ENCODE measurements at regions not wholly inside any gene's neighbourhood (a gene's known extent, or its start where the extent isn't known, plus 50 kb on each side); places are given as distances from the start of the nearest gene placed in this dataset.

- DNase-seq (ENCODE audit: low read depth): no peak
Measured at GRCh38 chr5:4831325-4831724, 308.8 kb upstream of the ADAMTS16 start.

DNA sequence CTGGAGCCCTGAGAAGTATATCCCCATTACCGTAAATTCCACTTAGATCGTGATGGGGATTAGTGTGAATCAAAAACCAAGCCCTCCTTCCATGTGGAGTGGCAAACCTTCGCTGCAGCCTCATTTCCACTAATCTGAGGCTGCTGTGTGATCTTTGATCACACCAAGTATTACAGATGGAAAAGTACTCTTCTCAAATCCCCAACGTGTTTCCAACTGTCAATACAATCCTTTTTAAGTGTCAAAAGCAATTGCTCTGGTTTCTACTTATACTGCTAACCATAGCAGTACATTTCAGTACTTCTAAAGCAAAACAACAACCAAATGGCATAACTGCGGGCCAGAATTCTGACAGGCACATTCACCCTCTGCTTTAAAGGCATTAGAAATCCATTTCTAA is 307.7 kb upstream of the ADAMTS16 start:
- no peak for DNase-seq (ENCODE audit: low read depth)

GRCh38 chr5:4833104-4833738 is 306.9 kb upstream of the ADAMTS16 start:
- DNase-seq (ENCODE audit: low read depth): no peak

DNA sequence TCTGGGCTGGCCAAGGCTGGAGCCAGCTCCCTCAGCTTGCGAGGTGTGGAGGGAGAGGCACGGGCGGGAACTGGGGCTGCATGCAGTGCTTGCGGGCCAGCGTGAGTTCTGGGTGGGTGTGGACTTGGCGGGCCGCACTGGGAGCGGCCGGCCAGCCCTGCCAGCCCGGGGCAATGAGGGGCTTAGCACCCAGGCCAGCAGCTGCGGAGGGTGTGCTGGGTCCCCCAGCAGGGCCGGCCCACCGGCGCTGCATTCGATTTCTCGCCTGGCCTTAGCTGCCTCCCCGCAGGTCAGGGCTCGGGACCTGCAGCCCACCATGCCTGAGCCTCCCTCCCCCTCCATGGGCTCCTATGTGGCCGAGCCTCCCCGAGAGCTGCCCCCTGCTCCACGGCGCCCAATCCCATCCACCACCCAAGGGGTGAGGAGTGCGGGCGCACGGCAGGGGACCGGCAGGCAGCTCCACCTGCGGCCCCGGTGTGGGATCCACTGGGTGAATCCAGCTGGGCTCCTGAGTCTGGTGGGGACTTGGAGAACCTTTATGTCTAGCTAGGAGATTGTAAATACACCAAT is 302.6 kb upstream of the ADAMTS16 start:
- DNase-seq (ENCODE audit: low read depth): no peak

DNA sequence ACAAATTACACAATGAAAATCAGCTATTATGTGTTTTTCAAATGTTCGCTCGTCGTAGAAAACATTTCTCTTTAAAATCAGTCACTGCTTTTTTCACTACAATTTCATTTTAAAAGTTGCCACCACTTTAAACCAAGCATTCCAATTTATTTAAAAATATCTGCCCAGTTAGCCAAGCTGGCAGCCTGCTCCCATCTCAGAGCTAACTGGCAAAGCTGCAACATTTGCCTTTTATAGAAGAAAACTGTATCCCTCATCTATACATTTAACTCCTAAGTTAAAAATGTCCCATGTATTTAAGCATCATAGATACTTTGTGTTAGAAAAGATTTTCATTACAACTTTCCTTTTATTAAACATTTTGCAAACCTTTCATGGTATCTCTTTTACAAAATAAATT is 294.9 kb upstream of the ADAMTS16 start:
- no peak for DNase-seq (ENCODE audit: low read depth)

DNA sequence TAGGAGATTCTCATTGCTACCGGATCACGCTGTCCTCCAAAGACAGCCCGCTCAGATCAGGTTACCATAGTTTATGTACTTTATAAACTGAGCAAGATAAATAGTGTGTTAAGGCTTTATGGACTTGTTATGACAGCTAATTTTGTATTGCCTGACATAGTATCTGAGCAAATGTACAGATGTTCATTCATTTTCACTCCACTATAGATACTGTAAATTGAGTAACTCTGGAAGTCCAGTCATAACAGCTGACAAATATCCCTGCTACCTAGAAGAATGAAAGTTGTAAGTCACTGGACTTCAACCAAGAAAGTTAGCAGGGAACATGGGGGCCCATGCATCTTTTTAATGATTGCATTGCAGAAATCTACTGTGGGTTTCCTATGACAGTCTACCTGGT is 292.4 kb upstream of the ADAMTS16 start:
- no peak for DNase-seq (ENCODE audit: low read depth)

- DNase-seq (ENCODE audit: low read depth): no peak
Measured at GRCh38 chr5:4855036-4855435, 285.1 kb upstream of the ADAMTS16 start.

- no peak for DNase-seq (ENCODE audit: low read depth)
Measured at GRCh38 chr5:4855880-4856279, 284.2 kb upstream of the ADAMTS16 start.

GRCh38 chr5:4857761-4858160 is 282.4 kb upstream of the ADAMTS16 start:
- no peak for DNase-seq (ENCODE audit: low read depth)

- DNase-seq (ENCODE audit: low read depth): no peak
Measured at GRCh38 chr5:4859500-4860235, 280.5 kb upstream of the ADAMTS16 start.

DNA sequence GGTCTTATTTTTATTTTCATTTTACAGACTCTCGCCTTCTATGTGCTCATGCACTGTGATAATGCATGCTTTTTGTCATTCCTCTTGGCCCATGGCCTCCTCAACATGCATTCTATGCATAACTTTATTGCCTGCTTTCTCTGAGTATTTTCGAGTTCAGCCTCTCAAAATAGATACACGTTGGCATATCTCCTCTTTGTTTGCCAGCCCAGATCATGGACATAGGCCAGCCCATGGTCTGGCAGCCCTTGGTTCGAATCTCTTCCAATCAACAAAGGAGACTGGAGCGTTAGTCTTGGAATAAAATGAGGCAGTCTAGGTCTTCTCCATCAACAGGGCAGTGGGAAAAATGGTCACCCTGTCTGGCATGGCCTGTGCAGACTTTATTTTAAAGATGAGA is 279.5 kb upstream of the ADAMTS16 start:
- no peak for DNase-seq (ENCODE audit: low read depth)

DNA sequence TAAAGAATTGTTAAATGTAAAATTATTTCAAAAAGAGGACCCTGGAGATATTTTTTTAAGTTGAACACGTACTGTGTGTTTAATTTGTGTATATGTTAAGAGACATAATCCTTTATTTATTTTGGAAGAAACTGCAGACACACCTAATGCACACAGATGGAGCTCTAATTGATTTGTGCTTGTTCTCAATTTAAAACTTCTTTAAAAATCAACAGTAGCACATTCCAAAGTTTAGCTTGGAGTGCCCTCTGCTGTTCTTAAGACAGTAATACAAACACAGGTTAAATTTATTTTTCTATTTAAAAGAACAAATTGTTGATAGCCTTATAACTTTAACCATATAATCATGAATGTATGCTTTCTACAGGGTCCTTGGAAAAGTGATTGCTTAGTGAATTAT is 277.6 kb upstream of the ADAMTS16 start:
- peak; percentile 12 for DNase-seq (ENCODE audit: low read depth)

- DNase-seq (ENCODE audit: low read depth): no peak
Measured at GRCh38 chr5:4866131-4866659, 273.9 kb upstream of the ADAMTS16 start.

DNA sequence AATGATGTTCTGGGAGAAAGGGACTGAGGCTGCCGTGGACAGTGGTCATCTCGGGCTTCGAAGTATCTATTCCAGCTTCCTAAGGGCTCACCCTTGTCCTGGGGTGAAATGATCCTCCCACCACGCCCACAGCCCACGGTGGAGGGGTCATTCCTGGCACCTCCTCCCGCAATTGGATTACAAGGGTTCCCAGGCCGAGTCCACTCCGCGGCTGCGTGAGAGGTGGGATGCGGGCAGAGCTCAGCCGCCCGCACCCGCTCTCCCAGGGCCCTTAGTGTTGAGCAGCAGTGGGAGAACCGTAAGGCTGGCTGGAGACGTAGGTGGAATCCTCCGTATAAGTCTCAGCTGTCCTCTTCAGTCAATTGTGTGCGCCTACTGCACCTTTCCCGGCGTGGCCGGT is 273.3 kb upstream of the ADAMTS16 start:
- DNase-seq (ENCODE audit: low read depth): no peak

DNA sequence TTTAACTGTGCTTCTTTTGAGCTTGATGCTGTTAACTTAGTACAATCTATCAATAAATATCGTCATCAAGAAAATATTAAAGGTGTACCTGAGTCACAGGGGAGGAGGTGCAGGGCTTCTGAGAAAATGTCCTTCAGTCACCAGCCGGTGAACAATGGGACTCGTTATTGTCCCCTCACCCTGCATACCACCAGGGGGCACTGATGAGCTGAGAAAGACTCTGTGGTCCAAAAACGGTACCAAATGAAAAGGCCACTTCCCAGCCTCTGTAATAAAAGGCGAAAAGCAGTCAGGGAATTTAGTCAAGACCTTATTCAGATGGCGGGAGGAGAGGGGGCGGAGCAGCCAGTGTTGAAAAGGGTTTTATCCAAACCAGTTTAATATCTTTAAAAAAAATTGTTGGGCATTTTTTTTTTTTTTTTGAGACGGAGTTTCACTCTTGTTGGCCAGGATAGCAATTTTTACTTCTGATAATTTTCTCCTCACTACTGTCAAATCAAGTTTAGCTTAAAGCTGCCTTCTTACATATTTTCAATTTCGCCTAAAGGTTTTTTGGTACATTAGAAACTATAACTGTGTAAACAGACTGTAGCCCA is 271.9 kb upstream of the ADAMTS16 start:
- DNase-seq (ENCODE audit: low read depth): peak; percentile 12

DNA sequence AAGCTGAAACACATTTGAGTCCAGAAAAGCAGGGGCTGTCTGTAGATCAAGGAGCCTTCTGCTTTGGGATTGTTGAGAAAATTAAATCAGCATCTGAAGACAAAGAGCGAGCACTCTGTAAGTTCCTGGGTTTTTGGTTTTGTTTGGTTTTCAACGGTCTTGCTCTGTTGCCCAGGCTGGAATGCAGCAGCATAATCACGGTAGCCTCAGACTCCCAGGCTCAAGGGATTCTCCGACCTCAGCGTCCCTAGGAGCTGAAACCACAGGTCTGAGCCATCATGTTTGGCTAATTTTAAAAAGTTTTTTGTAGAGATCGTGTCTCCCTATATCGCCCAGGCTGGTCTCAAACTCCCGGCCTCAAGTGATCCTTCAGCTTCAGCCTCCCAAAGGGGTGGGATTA is 266.5 kb upstream of the ADAMTS16 start:
- DNase-seq (ENCODE audit: low read depth): no peak

- DNase-seq (ENCODE audit: low read depth): no peak
Measured at GRCh38 chr5:4874097-4874496, 266.0 kb upstream of the ADAMTS16 start.

DNA sequence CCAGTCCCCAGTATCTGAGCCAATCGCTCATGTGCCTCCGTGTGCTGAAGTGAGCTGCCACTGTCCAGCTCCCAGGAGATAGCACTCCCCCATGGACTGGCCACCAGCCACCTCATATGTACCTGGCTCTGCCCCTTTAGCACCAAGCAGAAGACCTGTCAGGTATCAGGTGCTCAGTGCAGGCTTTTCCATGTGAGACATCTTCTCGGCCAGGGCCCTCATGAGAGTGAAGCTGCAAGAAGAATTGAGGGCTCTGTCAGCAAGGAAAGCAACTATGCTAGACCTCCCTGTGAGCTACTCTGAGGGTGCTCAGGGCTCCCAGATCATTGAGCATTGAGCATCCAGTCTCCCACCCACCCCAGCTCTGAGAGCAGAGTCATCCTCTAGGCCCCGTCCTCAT is 264.2 kb upstream of the ADAMTS16 start:
- DNase-seq (ENCODE audit: low read depth): no peak

- DNase-seq (ENCODE audit: low read depth): no peak
Measured at GRCh38 chr5:4876804-4877203, 263.3 kb upstream of the ADAMTS16 start.

DNA sequence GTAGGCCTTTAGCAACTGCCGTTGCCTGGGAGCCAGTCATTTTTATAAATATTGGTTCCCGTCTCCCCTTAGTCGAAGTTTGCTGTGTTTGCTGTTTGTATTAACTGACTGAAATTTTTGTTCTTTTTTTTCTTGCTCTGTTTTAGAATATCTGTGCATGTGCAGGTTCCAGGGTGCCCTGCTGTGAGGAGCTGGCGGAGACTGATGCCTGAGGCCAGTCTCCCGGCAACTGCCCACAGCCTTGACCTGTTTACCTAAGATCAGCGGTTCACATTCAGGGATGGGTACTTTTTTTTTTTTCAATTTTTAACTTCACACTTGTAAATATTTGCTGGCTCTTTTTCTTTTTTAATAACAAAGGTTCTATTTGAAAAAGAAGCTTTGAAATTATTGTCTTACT is 262.6 kb upstream of the ADAMTS16 start:
- no peak for DNase-seq (ENCODE audit: low read depth)

DNA sequence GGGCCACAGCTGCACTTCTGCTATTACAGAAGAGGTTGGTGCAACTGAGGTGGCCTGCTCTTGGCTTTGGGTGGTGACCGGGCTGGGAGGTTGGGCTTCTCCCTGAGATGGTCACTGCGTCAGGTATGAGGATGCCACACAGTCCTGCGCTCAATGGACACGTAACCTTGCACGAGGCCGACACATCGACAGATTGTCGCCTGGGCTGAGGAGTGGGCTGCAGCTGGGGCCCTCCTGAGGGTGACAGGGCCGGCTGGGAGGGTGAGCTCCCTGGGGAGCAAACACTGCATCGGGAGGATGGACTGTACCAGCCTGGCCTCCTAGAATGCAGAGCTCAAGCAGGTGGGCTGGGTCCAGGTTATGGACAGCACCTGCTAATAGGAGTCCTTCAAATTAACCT is 261.1 kb upstream of the ADAMTS16 start:
- DNase-seq (ENCODE audit: low read depth): no peak

GRCh38 chr5:4879693-4880303 is 260.3 kb upstream of the ADAMTS16 start:
- DNase-seq (ENCODE audit: low read depth): peak; percentile 43
